BE2C (cell line): ENCODE measurements at regions not wholly inside any gene's neighbourhood (a gene's known extent, or its start where the extent isn't known, plus 50 kb on each side); places are given as distances from the start of the nearest gene placed in this dataset.

Source experiments
- DNase-seq: peaks from one replicate; pipeline ENCODE4 v3.0.0-alpha.2; 2020
- H3K27me3 ChIP-seq: fragments of 250-450 bp; sonication (Bioruptor Pico); 2 replicates; pipeline ENCODE4 v1.5.1; 2020; ENCODE audit warnings: mild to moderate bottlenecking
- H3K36me3 ChIP-seq: fragments of 250-450 bp; sonication (Bioruptor Pico); 2 replicates; pipeline ENCODE4 v1.5.1; 2020; ENCODE audit warnings: mild to moderate bottlenecking
- H3K4me1 ChIP-seq: fragments of 250-450 bp; sonication (Bioruptor Pico); 2 replicates; pipeline ENCODE4 v1.5.1; 2020
- H3K4me3 ChIP-seq: 2 replicates; pipeline ENCODE4 v1.5.1; 2011; ENCODE audit warnings: low read depth, low read length
- H3K9me3 ChIP-seq: fragments of 250-450 bp; sonication (Bioruptor Pico); 2 replicates; pipeline ENCODE4 v1.5.1; 2020
- CTCF ChIP-seq: IDR thresholded peaks from 2 replicates; pipeline ENCODE4 v1.5.1; 2012; ENCODE audit warnings: mild to moderate bottlenecking, low read depth, low read length

GRCh38 chr2:7237466-7237865 lies 320.3 kb downstream of the RNF144A start:
- Histone ChIP-seq H3K9me3 (no peaks in the 10 kb centered on the region), H3K27me3 (no peaks in the 10 kb centered on the region), H3K4me3 (no peak overlapping the region), H3K4me1 (no peaks in the 10 kb centered on the region), H3K36me3 (no peaks in the 10 kb centered on the region)
- TF ChIP-seq CTCF: no peak
- no peak for DNase-seq

DNA sequence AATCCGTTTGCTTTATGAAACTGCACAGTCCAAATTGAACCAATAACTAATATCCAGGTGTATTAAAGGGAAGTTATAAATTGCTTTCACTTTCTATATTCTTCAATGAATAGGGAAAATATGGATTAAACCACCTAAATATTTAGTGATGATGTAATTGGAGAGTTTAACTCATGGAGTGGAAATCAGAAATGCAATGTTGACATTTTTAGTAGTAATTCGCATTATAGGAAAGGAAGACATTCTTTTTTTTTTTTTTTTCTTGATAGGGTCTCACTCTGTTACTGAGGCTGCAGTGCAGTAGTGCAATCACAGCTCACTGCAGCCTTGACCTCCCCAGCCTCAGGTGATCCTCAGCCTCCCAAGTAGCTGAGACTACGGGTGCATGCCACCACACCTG lies 321.9 kb downstream of the RNF144A start:
- Histone ChIP-seq H3K4me3 (no peak overlapping the region), H3K9me3 (no peaks in the 10 kb centered on the region), H3K27me3 (no peaks in the 10 kb centered on the region), H3K36me3 (no peaks in the 10 kb centered on the region), H3K4me1 (no peaks in the 10 kb centered on the region)
- DNase-seq: no peak
- no peak for TF ChIP-seq CTCF

DNA sequence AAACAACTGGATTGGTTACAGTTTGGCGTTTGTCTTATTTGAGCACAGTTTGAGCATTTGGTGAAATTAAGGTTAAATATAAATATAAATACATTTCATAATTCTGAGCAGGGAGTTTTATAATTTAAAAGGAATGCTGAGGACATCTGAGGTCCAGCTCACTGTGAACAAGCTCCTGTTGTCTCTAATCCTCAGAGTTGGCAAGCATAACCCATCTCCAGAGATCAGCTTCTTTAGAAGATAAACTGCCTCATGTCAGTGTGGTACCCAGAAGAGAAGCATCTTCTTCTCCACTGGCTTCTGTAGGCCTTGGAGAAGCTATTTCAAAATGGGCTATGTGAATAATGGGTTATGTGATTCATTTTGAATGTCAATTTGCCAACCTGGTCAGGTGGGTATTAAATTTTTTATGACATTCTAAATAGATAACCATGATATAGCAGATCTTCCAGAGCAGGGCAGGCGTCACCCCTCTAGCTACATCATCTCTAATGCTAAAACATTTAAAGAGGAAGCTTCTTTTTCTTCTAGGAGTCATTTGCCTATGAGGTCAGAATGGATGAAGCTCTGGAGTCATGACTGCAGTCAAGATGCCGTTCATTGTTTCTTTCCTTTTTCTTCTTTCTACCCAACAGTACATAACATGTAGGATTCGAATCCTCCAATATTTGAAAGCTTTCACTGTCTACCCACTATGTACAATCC lies 324.0 kb downstream of the RNF144A start:
- H3K9me3 ChIP-seq: no peaks in the 10 kb centered on the region
- H3K4me3 ChIP-seq: no peak overlapping the region
- no peaks in the 10 kb centered on the region for H3K4me1 ChIP-seq
- TF ChIP-seq CTCF: no peak
- no peaks in the 10 kb centered on the region for H3K36me3 ChIP-seq
- no peak for DNase-seq
- no peaks in the 10 kb centered on the region for H3K27me3 ChIP-seq

- DNase-seq: no peak
- no peak for TF ChIP-seq CTCF
- H3K9me3 ChIP-seq: no peaks in the 10 kb centered on the region
- no peak overlapping the region for H3K4me3 ChIP-seq
- no peaks in the 10 kb centered on the region for H3K27me3 ChIP-seq
- H3K36me3 ChIP-seq: no peaks in the 10 kb centered on the region
- H3K4me1 ChIP-seq: no peaks in the 10 kb centered on the region
Measured at GRCh38 chr2:7242189-7242867, 325.1 kb downstream of the RNF144A start.

DNA sequence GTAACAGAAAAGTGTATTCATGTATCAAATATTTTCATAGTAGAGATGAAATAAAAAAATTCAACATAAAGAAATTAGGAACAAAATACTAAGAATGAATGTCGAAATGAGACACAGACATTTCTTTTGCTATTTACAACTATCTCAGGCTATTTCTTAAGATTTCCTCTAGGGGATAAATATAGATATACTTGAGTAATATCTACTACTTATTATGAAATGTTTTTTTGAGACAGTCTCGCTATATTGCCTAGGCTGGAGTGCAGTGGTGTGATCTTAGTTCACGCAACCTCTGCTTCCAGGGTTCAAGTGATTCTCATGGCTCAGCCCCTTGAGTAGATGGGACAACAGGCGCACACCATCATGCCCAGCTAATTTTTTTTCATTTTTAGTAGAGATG lies 326.1 kb downstream of the RNF144A start:
- no peaks in the 10 kb centered on the region for H3K4me1 ChIP-seq
- TF ChIP-seq CTCF: no peak
- no peaks in the 10 kb centered on the region for H3K9me3 ChIP-seq
- H3K4me3 ChIP-seq: no peak overlapping the region
- no peaks in the 10 kb centered on the region for H3K36me3 ChIP-seq
- no peak for DNase-seq
- no peaks in the 10 kb centered on the region for H3K27me3 ChIP-seq

- DNase-seq: no peak
- Histone ChIP-seq H3K9me3 (no peaks in the 10 kb centered on the region), H3K4me3 (no peak overlapping the region), H3K27me3 (no peaks in the 10 kb centered on the region), H3K4me1 (no peaks in the 10 kb centered on the region), H3K36me3 (no peaks in the 10 kb centered on the region)
- no peak for TF ChIP-seq CTCF
Measured at GRCh38 chr2:7256377-7256776, 339.2 kb downstream of the RNF144A start.
